ENCODE measurements at regions not wholly inside any gene's neighbourhood (a gene's known extent, or its start where the extent isn't known, plus 50 kb on each side); places are given as distances from the start of the nearest gene placed in this dataset.

DNA sequence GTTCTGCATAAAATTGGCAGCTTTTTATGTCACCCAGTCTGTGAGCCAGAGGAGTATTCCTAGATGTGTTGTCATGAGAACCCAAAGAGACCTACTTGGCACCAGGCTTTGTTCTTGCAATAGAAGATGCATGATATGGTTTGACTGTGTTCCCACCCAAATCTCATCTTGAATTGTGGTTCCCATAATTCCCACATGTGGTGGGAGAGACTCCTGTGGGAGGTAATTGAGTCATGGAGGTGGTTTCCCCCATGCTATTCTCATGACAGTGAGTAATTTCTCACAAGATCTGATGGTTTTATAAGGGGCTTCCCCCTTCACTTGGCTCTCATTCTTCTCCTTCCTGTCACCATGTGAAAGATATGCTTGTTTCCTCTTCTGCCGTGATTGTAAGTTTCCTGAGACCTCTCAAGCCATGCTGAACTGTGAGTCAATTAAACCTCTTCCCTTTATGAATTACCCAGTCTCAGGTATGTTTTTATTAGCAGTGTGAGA, 572.0 kb upstream of the ATP2B1 start:
- no peak overlapping the region for H3K27ac ChIP-seq (ENCODE audit: low read depth, low read length)
- no peak overlapping the region for H3K4me3 ChIP-seq (ENCODE audit: low read length)
- no peaks in the 10 kb centered on the region for H3K9me2 ChIP-seq (replicated peaks; ENCODE audit: control insufficient read depth, low read length)
- H3K4me1 ChIP-seq (ENCODE audit: control insufficient read depth, low read length): no peaks in the 10 kb centered on the region
- peaks cover 8% of the 10 kb centered on the region; the same call in 1 of the 2 replicates for H3K9me3 ChIP-seq (ENCODE audit: control insufficient read depth, insufficient read depth, low read length)
- no peak for TF ChIP-seq EZH2phosphoT487 (IDR thresholded peaks at IDR 0.05; ENCODE audit: borderline replicate concordance, low read length)
- TF ChIP-seq, protein P1, sequence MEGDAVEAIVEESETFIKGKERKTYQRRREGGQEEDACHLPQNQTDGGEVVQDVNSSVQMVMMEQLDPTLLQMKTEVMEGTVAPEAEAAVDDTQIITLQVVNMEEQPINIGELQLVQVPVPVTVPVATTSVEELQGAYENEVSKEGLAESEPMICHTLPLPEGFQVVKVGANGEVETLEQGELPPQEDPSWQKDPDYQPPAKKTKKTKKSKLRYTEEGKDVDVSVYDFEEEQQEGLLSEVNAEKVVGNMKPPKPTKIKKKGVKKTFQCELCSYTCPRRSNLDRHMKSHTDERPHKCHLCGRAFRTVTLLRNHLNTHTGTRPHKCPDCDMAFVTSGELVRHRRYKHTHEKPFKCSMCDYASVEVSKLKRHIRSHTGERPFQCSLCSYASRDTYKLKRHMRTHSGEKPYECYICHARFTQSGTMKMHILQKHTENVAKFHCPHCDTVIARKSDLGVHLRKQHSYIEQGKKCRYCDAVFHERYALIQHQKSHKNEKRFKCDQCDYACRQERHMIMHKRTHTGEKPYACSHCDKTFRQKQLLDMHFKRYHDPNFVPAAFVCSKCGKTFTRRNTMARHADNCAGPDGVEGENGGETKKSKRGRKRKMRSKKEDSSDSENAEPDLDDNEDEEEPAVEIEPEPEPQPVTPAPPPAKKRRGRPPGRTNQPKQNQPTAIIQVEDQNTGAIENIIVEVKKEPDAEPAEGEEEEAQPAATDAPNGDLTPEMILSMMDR (IDR thresholded peaks at IDR 0.05; ENCODE audit: low read depth, low read length, poor library complexity, severe bottlenecking): no peak
- H3K36me3 ChIP-seq (ENCODE audit: control insufficient read depth, low read length): no peaks in the 10 kb centered on the region
- no peaks in the 10 kb centered on the region for H3K79me2 ChIP-seq (ENCODE audit: control insufficient read depth, low read length)
- no peaks in the 10 kb centered on the region for H3K27me3 ChIP-seq (ENCODE audit: control insufficient read depth, low read length)
- H3F3A ChIP-seq (ENCODE audit: control insufficient read depth, insufficient read depth): no peaks in the 10 kb centered on the region
- H4K20me1 ChIP-seq (ENCODE audit: control insufficient read depth, insufficient read depth, low read depth, low read length): no peaks in the 10 kb centered on the region
- H3K4me2 ChIP-seq (ENCODE audit: low read length): no peak overlapping the region

DNA sequence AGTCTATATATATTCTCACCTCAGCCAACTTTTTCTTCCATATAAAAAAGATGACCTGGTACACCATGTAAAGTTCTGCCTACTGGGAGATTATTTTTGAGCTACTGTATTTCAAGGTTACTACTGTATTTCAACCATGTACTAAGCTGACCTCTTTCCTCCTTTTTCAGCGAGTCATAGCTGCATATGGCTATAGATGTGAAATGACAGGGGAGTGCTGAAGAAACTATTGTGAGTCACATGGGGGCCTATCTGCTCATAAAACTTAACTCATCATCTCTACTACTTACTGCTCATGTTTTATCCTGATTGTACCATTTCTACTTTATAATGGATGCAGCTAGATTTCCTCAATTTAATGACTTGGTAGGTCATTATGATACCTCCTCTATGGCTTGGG, 571.4 kb upstream of the ATP2B1 start:
- peaks cover 8% of the 10 kb centered on the region; the same call in 1 of the 2 replicates for H3K9me3 ChIP-seq (ENCODE audit: control insufficient read depth, insufficient read depth, low read length)
- no peak overlapping the region for H3K4me3 ChIP-seq (ENCODE audit: low read length)
- no peak overlapping the region for H3K4me2 ChIP-seq (ENCODE audit: low read length)

DNA sequence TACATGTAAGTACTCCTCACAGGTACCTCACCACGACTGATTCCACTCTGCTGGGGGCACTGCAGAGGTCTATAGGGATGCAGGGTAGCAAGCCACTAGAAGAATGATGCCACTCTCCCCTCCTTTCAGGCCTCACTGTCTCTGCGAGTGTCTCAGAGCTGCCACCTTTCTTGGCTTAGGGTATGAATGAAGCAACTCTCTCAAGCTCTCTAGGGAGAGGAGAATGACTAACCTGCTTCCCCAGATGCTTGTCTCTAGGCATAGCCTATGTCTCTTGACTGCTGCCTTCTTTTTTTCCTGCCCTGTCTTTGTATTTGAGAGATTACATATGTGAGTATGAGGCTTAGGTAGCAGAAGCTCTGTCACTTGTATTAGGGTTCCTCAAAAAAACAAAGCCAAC, 566.5 kb upstream of the ATP2B1 start:
- TF ChIP-seq, protein P1 (IDR thresholded peaks at IDR 0.05; ENCODE audit: low read depth, low read length, poor library complexity, severe bottlenecking): no peak
- no peak for TF ChIP-seq EZH2phosphoT487 (IDR thresholded peaks at IDR 0.05; ENCODE audit: borderline replicate concordance, low read length)
- no peak overlapping the region for H3K4me2 ChIP-seq (ENCODE audit: low read length)
- no peak overlapping the region for H3K27ac ChIP-seq (ENCODE audit: low read depth, low read length)
- no peaks in the 10 kb centered on the region for H3K36me3 ChIP-seq (ENCODE audit: control insufficient read depth, low read length)
- no peaks in the 10 kb centered on the region for H3K9me3 ChIP-seq (ENCODE audit: control insufficient read depth, insufficient read depth, low read length)
- no peaks in the 10 kb centered on the region for H3K9me2 ChIP-seq (replicated peaks; ENCODE audit: control insufficient read depth, low read length)
- H4K20me1 ChIP-seq (ENCODE audit: control insufficient read depth, insufficient read depth, low read depth, low read length): no peaks in the 10 kb centered on the region
- no peaks in the 10 kb centered on the region for H3K27me3 ChIP-seq (ENCODE audit: control insufficient read depth, low read length)
- H3K79me2 ChIP-seq (ENCODE audit: control insufficient read depth, low read length): no peaks in the 10 kb centered on the region
- H3K4me3 ChIP-seq (ENCODE audit: low read length): no peak overlapping the region
- no peaks in the 10 kb centered on the region for H3F3A ChIP-seq (ENCODE audit: control insufficient read depth, insufficient read depth)
- no peaks in the 10 kb centered on the region for H3K4me1 ChIP-seq (ENCODE audit: control insufficient read depth, low read length)

More for the DNA sequence above, 571.4 kb upstream of the ATP2B1 start:
- Histone ChIP-seq H3K36me3 (ENCODE audit: control insufficient read depth, low read length) (no peaks in the 10 kb centered on the region), H3K27me3 (ENCODE audit: control insufficient read depth, low read length) (no peaks in the 10 kb centered on the region), H3K27ac (ENCODE audit: low read depth, low read length) (no peak overlapping the region), H3K9me2 (replicated peaks; ENCODE audit: control insufficient read depth, low read length) (no peaks in the 10 kb centered on the region), H3F3A (ENCODE audit: control insufficient read depth, insufficient read depth) (no peaks in the 10 kb centered on the region), H3K79me2 (ENCODE audit: control insufficient read depth, low read length) (no peaks in the 10 kb centered on the region), H3K4me1 (ENCODE audit: control insufficient read depth, low read length) (no peaks in the 10 kb centered on the region), H4K20me1 (ENCODE audit: control insufficient read depth, insufficient read depth, low read depth, low read length) (no peaks in the 10 kb centered on the region)
- TF ChIP-seq EZH2phosphoT487 (IDR thresholded peaks at IDR 0.05; ENCODE audit: borderline replicate concordance, low read length): no peak
- TF ChIP-seq, protein P1 (IDR thresholded peaks at IDR 0.05; ENCODE audit: low read depth, low read length, poor library complexity, severe bottlenecking): no peak
